PC-3 (cell line): ENCODE measurements at regions not wholly inside any gene's neighbourhood (a gene's known extent, or its start where the extent isn't known, plus 50 kb on each side); places are given as distances from the start of the nearest gene placed in this dataset.

ENCODE experiments used
- ATAC-seq: fragments of 200-7000 bp; cut with Tn5 transposase; 2 replicates; pipeline ENCODE4 v1.9.1; 2020; ENCODE audit warnings: mild to moderate bottlenecking, moderate library complexity
- BruUV-seq: library from RNA; stranded (reverse); fragments of 400-500 nt; replicated peaks from 2 replicates; lab custom pipeline; 2021; lab: Mats Ljungman, UMichigan
- CTCF ChIA-PET: fragments of 300-600 bp; sonication (Branson Sonifier 250); formaldehyde crosslinking; loops from one replicate; lab custom pipeline; 2022; ENCODE audit warnings: antibody characterized with exemption; lab: Charles Lee
- POLR2A ChIA-PET: fragments of 300-600 bp; sonication (Branson Sonifier 250); formaldehyde crosslinking; loops from one replicate; lab custom pipeline; 2022; ENCODE audit warnings: antibody characterized with exemption; ENCODE audit not compliant: unreplicated experiment; lab: Charles Lee
- DNase-seq: peaks from one replicate; pipeline ENCODE4 v3.0.0-alpha.2; 2015
- H2AFZ ChIP-seq: fragments of 300-600 bp; sonication (generic); 2 replicates; pipeline ENCODE4 v1.6.0; 2016; ENCODE audit warnings: antibody characterized with exemption, low read length
- H3F3A ChIP-seq: fragments of 300-600 bp; sonication (generic); one replicate; pipeline ENCODE4 v1.6.0; 2017; ENCODE audit warnings: antibody characterized with exemption, low read length, control low read depth, mild to moderate bottlenecking; ENCODE audit not compliant: unreplicated experiment
- H3K27ac ChIP-seq: fragments of 300-600 bp; sonication (generic); 2 replicates; pipeline ENCODE4 v1.5.1; 2016; ENCODE audit warnings: mild to moderate bottlenecking, low read length
- H3K27me3 ChIP-seq: fragments of 300-600 bp; sonication (generic); 2 replicates; pipeline ENCODE4 v1.6.1; 2016; ENCODE audit warnings: low read length, mixed read lengths
- H3K36me3 ChIP-seq: fragments of 300-600 bp; sonication (generic); 2 replicates; pipeline ENCODE4 v1.6.1; 2016; ENCODE audit warnings: low read depth, mixed run types, low read length, mixed read lengths
- H3K4me1 ChIP-seq: fragments of 300-600 bp; sonication (generic); 2 replicates; pipeline ENCODE4 v1.5.1; 2016; ENCODE audit warnings: low read length; ENCODE audit not compliant: insufficient read depth
- H3K4me2 ChIP-seq: fragments of 300-600 bp; sonication (generic); 2 replicates; pipeline ENCODE4 v1.6.0; 2016; ENCODE audit warnings: low read length
- H3K4me3 ChIP-seq: fragments of 300-600 bp; sonication (generic); 2 replicates; pipeline ENCODE4 v1.5.1; 2016; ENCODE audit warnings: mild to moderate bottlenecking, low read length, mixed read lengths
- H3K79me2 ChIP-seq: fragments of 300-600 bp; sonication (generic); 2 replicates; pipeline ENCODE4 v1.6.1; 2017; ENCODE audit warnings: low read length, mixed read lengths
- H3K9ac ChIP-seq: fragments of 300-600 bp; sonication (generic); 2 replicates; pipeline ENCODE4 v1.6.0; 2016; ENCODE audit warnings: mild to moderate bottlenecking, low read length
- H3K9me2 ChIP-seq: fragments of 300-600 bp; sonication (generic); replicated peaks from 2 replicates; pipeline ENCODE4 v1.6.1; 2016; ENCODE audit warnings: mixed run types, low read length, mixed read lengths
- H3K9me3 ChIP-seq: fragments of 300-600 bp; sonication (generic); 2 replicates; pipeline ENCODE4 v1.6.1; 2016; ENCODE audit warnings: low read length, mixed read lengths
- H4K20me1 ChIP-seq: fragments of 300-600 bp; sonication (generic); 2 replicates; pipeline ENCODE4 v1.6.1; 2016; ENCODE audit warnings: low read length, mixed read lengths
- CTCF ChIP-seq: fragments of 300-600 bp; sonication (generic); conservative IDR thresholded peaks from 2 replicates; pipeline ENCODE4 v1.5.1; 2017; ENCODE audit warnings: antibody characterized with exemption, low read depth, mild to moderate bottlenecking, low read length
- EZH2 ChIP-seq: fragments of 300-600 bp; sonication (generic); IDR thresholded peaks from one replicate; pipeline ENCODE4 v1.6.1; 2017; ENCODE audit warnings: antibody characterized with exemption, mild to moderate bottlenecking, low read length; ENCODE audit not compliant: unreplicated experiment
- EZH2phosphoT487 ChIP-seq: fragments of 300-600 bp; sonication (generic); IDR thresholded peaks from 2 replicates; pipeline ENCODE4 v1.6.1; 2018; ENCODE audit warnings: mild to moderate bottlenecking, antibody characterized with exemption, low read length, borderline replicate concordance
- intact Hi-C: fragments of 100-400 bp; cut with micrococcal nuclease; formaldehyde crosslinking; loops from 2 replicates; pipeline ENCODE4 v1.9.0; 2023

- no peak for ATAC-seq
- ChIA-PET POLR2A (no interaction called here), CTCF (no interaction called here)
- H3K4me1 ChIP-seq, result no peaks in the 10 kb centered on the region
- H3K27ac ChIP-seq, result no peak overlapping the region
- H3K36me3 ChIP-seq, result no peaks in the 10 kb centered on the region
- no peaks in the 10 kb centered on the region for H3K79me2 ChIP-seq
- H4K20me1 ChIP-seq, result no peaks in the 10 kb centered on the region
- H3K9me3 ChIP-seq, result no peaks in the 10 kb centered on the region
- H3K27me3 ChIP-seq, result no peaks in the 10 kb centered on the region
- BruUV-seq, result no TSS peak
- H2AFZ ChIP-seq, result no peak overlapping the region
- no peaks in the 10 kb centered on the region for H3K9me2 ChIP-seq
- no peak overlapping the region for H3K4me3 ChIP-seq
- H3K9ac ChIP-seq, result no peak overlapping the region
- no peak for DNase-seq
- H3K4me2 ChIP-seq, result no peak overlapping the region
- H3F3A ChIP-seq, result no peaks in the 10 kb centered on the region
- intact Hi-C loops, result no loop called here
- TF ChIP-seq CTCF (no peak), EZH2 (no peak), EZH2phosphoT487 (no peak)
These were observed 80.8 kb upstream of the SEMA6A start for GRCh38 chr5:116655431-116655830.

GRCh38 chr5:116654925-116655324 is 80.3 kb upstream of the SEMA6A start:
- ATAC-seq, result no peak
- Histone ChIP-seq H3F3A (no peaks in the 10 kb centered on the region), H3K4me2 (no peak overlapping the region), H3K27me3 (no peaks in the 10 kb centered on the region), H3K36me3 (no peaks in the 10 kb centered on the region), H3K79me2 (no peaks in the 10 kb centered on the region), H3K4me1 (no peaks in the 10 kb centered on the region), H3K4me3 (no peak overlapping the region), H2AFZ (no peak overlapping the region), H3K9me3 (no peaks in the 10 kb centered on the region), H4K20me1 (no peaks in the 10 kb centered on the region), H3K9ac (no peak overlapping the region), H3K9me2 (no peaks in the 10 kb centered on the region), H3K27ac (no peak overlapping the region)
- no peak for TF ChIP-seq EZH2
- TF ChIP-seq CTCF, result no peak
- no peak for TF ChIP-seq EZH2phosphoT487
- POLR2A ChIA-PET, result no interaction called here
- CTCF ChIA-PET, result no interaction called here
- intact Hi-C loops, result no loop called here
- no peak for DNase-seq
- no TSS peak for BruUV-seq

GRCh38 chr5:116652903-116653302 is 78.3 kb upstream of the SEMA6A start:
- Histone ChIP-seq H3K9me3 (no peaks in the 10 kb centered on the region), H3K36me3 (no peaks in the 10 kb centered on the region), H4K20me1 (no peaks in the 10 kb centered on the region), H3K9ac (no peak overlapping the region), H3K9me2 (no peaks in the 10 kb centered on the region), H3K4me1 (no peaks in the 10 kb centered on the region), H2AFZ (no peak overlapping the region), H3K27ac (no peak overlapping the region), H3F3A (no peaks in the 10 kb centered on the region), H3K27me3 (no peaks in the 10 kb centered on the region), H3K4me2 (no peak overlapping the region), H3K4me3 (no peak overlapping the region), H3K79me2 (no peaks in the 10 kb centered on the region)
- no peak for TF ChIP-seq CTCF
- TF ChIP-seq EZH2, result no peak
- no peak for TF ChIP-seq EZH2phosphoT487
- POLR2A ChIA-PET, result no interaction called here
- CTCF ChIA-PET, result no interaction called here
- intact Hi-C loops, result no loop called here
- BruUV-seq, result no TSS peak
- no peak for ATAC-seq
- DNase-seq, result no peak
